ENCODE measurements at regions not wholly inside any gene's neighbourhood (a gene's known extent, or its start where the extent isn't known, plus 50 kb on each side); places are given as distances from the start of the nearest gene placed in this dataset.

GRCh38 chr5:27908341-27908740, 870.0 kb upstream of the CDH9 start:
- no peak for TF ChIP-seq CTCF (IDR thresholded peaks at IDR 0.05)
- TF ChIP-seq POLR2A (IDR thresholded peaks at IDR 0.05): no peak
- TF ChIP-seq POLR2AphosphoS5 (IDR thresholded peaks at IDR 0.05; ENCODE audit: insufficient read depth in 1 of 2, low read depth in 1 of 2): no peak
